ENCODE measurements at regions not wholly inside any gene's neighbourhood (a gene's known extent, or its start where the extent isn't known, plus 50 kb on each side); places are given as distances from the start of the nearest gene placed in this dataset.
"Not testable (repeated sequence)": the region's sequence is repeated elsewhere in the genome, so short reads cannot be mapped to it uniquely, and the experiment has no call there.

- H3K27ac ChIP-seq = no peak overlapping the region
- H3K9me3 ChIP-seq (ENCODE audit: low read depth, low read length) = no peaks in the 10 kb centered on the region
- no peak overlapping the region for H3K9ac ChIP-seq (ENCODE audit: insufficient read length)
- no peak for TF ChIP-seq FOXP2 (optimal IDR thresholded peaks at IDR 0.05; ENCODE audit: control extremely low read depth, extremely low read length, insufficient read depth)
- TF ChIP-seq EZH2 (IDR thresholded peaks at IDR 0.05) = no peak
- TF ChIP-seq POLR2AphosphoS5 (IDR thresholded peaks at IDR 0.05; ENCODE audit: borderline replicate concordance, low read depth, low read length) = no peak
- H3K4me3 ChIP-seq = no peak overlapping the region
- no peak for DNase-seq (ENCODE audit: low read depth, low spot score)
- H3K36me3 ChIP-seq (ENCODE audit: insufficient read depth, low read length) = no peaks in the 10 kb centered on the region
These were observed 1216.7 kb downstream of the EFNA5 start for GRCh38 chr5:106454050-106454449.

GRCh38 chr5:106451998-106452397 lies 1218.7 kb downstream of the EFNA5 start:
- no peak overlapping the region for H3K9ac ChIP-seq (ENCODE audit: insufficient read length)
- no peak overlapping the region for H3K4me3 ChIP-seq

GRCh38 chr5:106443746-106444145 lies 1227.0 kb downstream of the EFNA5 start:
- TF ChIP-seq POLR2AphosphoS5 (IDR thresholded peaks at IDR 0.05; ENCODE audit: borderline replicate concordance, low read depth, low read length) (no peak), EZH2 (IDR thresholded peaks at IDR 0.05) (no peak), FOXP2 (optimal IDR thresholded peaks at IDR 0.05; ENCODE audit: control extremely low read depth, extremely low read length, insufficient read depth) (no peak)
- H3K27ac ChIP-seq = no peak overlapping the region
- H3K9ac ChIP-seq (ENCODE audit: insufficient read length) = no peak overlapping the region
- H3K9me3 ChIP-seq (ENCODE audit: low read depth, low read length) = no peaks in the 10 kb centered on the region
- no peak overlapping the region for H3K4me3 ChIP-seq
- no peaks in the 10 kb centered on the region for H3K36me3 ChIP-seq (ENCODE audit: insufficient read depth, low read length)
- DNase-seq (ENCODE audit: low read depth, low spot score) = no peak

More at GRCh38 chr5:106451998-106452397, 1218.7 kb downstream of the EFNA5 start:
- no peak for DNase-seq (ENCODE audit: low read depth, low spot score)
- H3K36me3 ChIP-seq (ENCODE audit: insufficient read depth, low read length) = no peaks in the 10 kb centered on the region
- H3K9me3 ChIP-seq (ENCODE audit: low read depth, low read length) = no peaks in the 10 kb centered on the region
- TF ChIP-seq EZH2 (IDR thresholded peaks at IDR 0.05) (no peak), POLR2AphosphoS5 (IDR thresholded peaks at IDR 0.05; ENCODE audit: borderline replicate concordance, low read depth, low read length) (no peak), FOXP2 (optimal IDR thresholded peaks at IDR 0.05; ENCODE audit: control extremely low read depth, extremely low read length, insufficient read depth) (no peak)
- H3K27ac ChIP-seq = no peak overlapping the region

GRCh38 chr5:106435185-106435584 lies 1235.6 kb downstream of the EFNA5 start:
- no peak for DNase-seq (ENCODE audit: low read depth, low spot score)
- Histone ChIP-seq H3K27ac (no peak overlapping the region), H3K9ac (ENCODE audit: insufficient read length) (no peak overlapping the region), H3K4me3 (no peak overlapping the region), H3K36me3 (ENCODE audit: insufficient read depth, low read length) (no peaks in the 10 kb centered on the region), H3K9me3 (ENCODE audit: low read depth, low read length) (no peaks in the 10 kb centered on the region)
- no peak for TF ChIP-seq EZH2 (IDR thresholded peaks at IDR 0.05)
- TF ChIP-seq POLR2AphosphoS5 (IDR thresholded peaks at IDR 0.05; ENCODE audit: borderline replicate concordance, low read depth, low read length) = no peak
- TF ChIP-seq FOXP2 (optimal IDR thresholded peaks at IDR 0.05; ENCODE audit: control extremely low read depth, extremely low read length, insufficient read depth) = no peak

GRCh38 chr5:106430733-106431132 lies 1240.0 kb downstream of the EFNA5 start:
- not testable (repeated sequence) for H3K9ac ChIP-seq (ENCODE audit: insufficient read length); H3K27ac ChIP-seq; H3K9me3 ChIP-seq (ENCODE audit: low read depth, low read length); DNase-seq (ENCODE audit: low read depth, low spot score); H3K4me3 ChIP-seq; H3K36me3 ChIP-seq (ENCODE audit: insufficient read depth, low read length)

- Histone ChIP-seq H3K9me3 (ENCODE audit: low read depth, low read length) (no peaks in the 10 kb centered on the region), H3K36me3 (ENCODE audit: insufficient read depth, low read length) (no peaks in the 10 kb centered on the region), H3K4me3 (no peak overlapping the region), H3K9ac (ENCODE audit: insufficient read length) (no peak overlapping the region), H3K27ac (no peak overlapping the region)
- no peak for DNase-seq (ENCODE audit: low read depth, low spot score)
- TF ChIP-seq FOXP2 (optimal IDR thresholded peaks at IDR 0.05; ENCODE audit: control extremely low read depth, extremely low read length, insufficient read depth) = no peak
- TF ChIP-seq EZH2 (IDR thresholded peaks at IDR 0.05) = no peak
- no peak for TF ChIP-seq POLR2AphosphoS5 (IDR thresholded peaks at IDR 0.05; ENCODE audit: borderline replicate concordance, low read depth, low read length)
These were observed 1247.4 kb downstream of the EFNA5 start for GRCh38 chr5:106423109-106423897.

- no peak overlapping the region for H3K4me3 ChIP-seq
- no peaks in the 10 kb centered on the region for H3K36me3 ChIP-seq (ENCODE audit: insufficient read depth, low read length)
- no peaks in the 10 kb centered on the region for H3K9me3 ChIP-seq (ENCODE audit: low read depth, low read length)
- no peak overlapping the region for H3K9ac ChIP-seq (ENCODE audit: insufficient read length)
- DNase-seq (ENCODE audit: low read depth, low spot score) = no peak
- TF ChIP-seq POLR2AphosphoS5 (IDR thresholded peaks at IDR 0.05; ENCODE audit: borderline replicate concordance, low read depth, low read length) = no peak
- no peak for TF ChIP-seq FOXP2 (optimal IDR thresholded peaks at IDR 0.05; ENCODE audit: control extremely low read depth, extremely low read length, insufficient read depth)
- TF ChIP-seq EZH2 (IDR thresholded peaks at IDR 0.05) = no peak
- H3K27ac ChIP-seq = no peak overlapping the region
These were observed 1250.6 kb downstream of the EFNA5 start for GRCh38 chr5:106420102-106420501.

GRCh38 chr5:106418196-106418595 lies 1252.5 kb downstream of the EFNA5 start:
- Histone ChIP-seq H3K36me3 (ENCODE audit: insufficient read depth, low read length) (no peaks in the 10 kb centered on the region), H3K9me3 (ENCODE audit: low read depth, low read length) (no peaks in the 10 kb centered on the region), H3K4me3 (no peak overlapping the region), H3K9ac (ENCODE audit: insufficient read length) (no peak overlapping the region), H3K27ac (no peak overlapping the region)
- no peak for DNase-seq (ENCODE audit: low read depth, low spot score)
- TF ChIP-seq EZH2 (IDR thresholded peaks at IDR 0.05) (no peak), POLR2AphosphoS5 (IDR thresholded peaks at IDR 0.05; ENCODE audit: borderline replicate concordance, low read depth, low read length) (no peak), FOXP2 (optimal IDR thresholded peaks at IDR 0.05; ENCODE audit: control extremely low read depth, extremely low read length, insufficient read depth) (no peak)

- DNase-seq (ENCODE audit: low read depth, low spot score) = no peak
- H3K27ac ChIP-seq = no peak overlapping the region
- no peak for TF ChIP-seq POLR2AphosphoS5 (IDR thresholded peaks at IDR 0.05; ENCODE audit: borderline replicate concordance, low read depth, low read length)
- no peak for TF ChIP-seq EZH2 (IDR thresholded peaks at IDR 0.05)
- no peak for TF ChIP-seq FOXP2 (optimal IDR thresholded peaks at IDR 0.05; ENCODE audit: control extremely low read depth, extremely low read length, insufficient read depth)
- no peak overlapping the region for H3K9ac ChIP-seq (ENCODE audit: insufficient read length)
- no peaks in the 10 kb centered on the region for H3K9me3 ChIP-seq (ENCODE audit: low read depth, low read length)
- H3K4me3 ChIP-seq = no peak overlapping the region
- no peaks in the 10 kb centered on the region for H3K36me3 ChIP-seq (ENCODE audit: insufficient read depth, low read length)
These were observed 1253.2 kb downstream of the EFNA5 start for GRCh38 chr5:106417566-106417965.

All from SK-N-MC (cell line).